BLaER1 (cell line): ENCODE measurements at regions not wholly inside any gene's neighbourhood (a gene's known extent, or its start where the extent isn't known, plus 50 kb on each side); places are given as distances from the start of the nearest gene placed in this dataset.

Experiments
- H3K27ac ChIP-seq: shearing (Covaris generic); formaldehyde crosslinking; 2 replicates; pipeline ENCODE4 v1.8.1; 2022
- H3K27me3 ChIP-seq: shearing (Covaris generic); formaldehyde crosslinking; 2 replicates; pipeline ENCODE4 v1.8.1; 2022
- H3K36me3 ChIP-seq: shearing (Covaris generic); formaldehyde crosslinking; 2 replicates; pipeline ENCODE4 v1.8.1; 2022
- H3K4me1 ChIP-seq: shearing (Covaris generic); formaldehyde crosslinking; 2 replicates; pipeline ENCODE4 v1.8.1; 2022
- H3K4me2 ChIP-seq: shearing (Covaris generic); formaldehyde crosslinking; 2 replicates; pipeline ENCODE4 v1.8.1; 2022
- H3K4me3 ChIP-seq: shearing (Covaris generic); formaldehyde crosslinking; 2 replicates; pipeline ENCODE4 v1.8.1; 2022
- H3K9ac ChIP-seq: shearing (Covaris generic); formaldehyde crosslinking; 2 replicates; pipeline ENCODE4 v1.8.1; 2022
- H3K9me3 ChIP-seq: shearing (Covaris generic); formaldehyde crosslinking; 2 replicates; pipeline ENCODE4 v1.8.1; 2022
- H4K20me1 ChIP-seq: shearing (Covaris generic); formaldehyde crosslinking; 2 replicates; pipeline ENCODE4 v1.8.1; 2022
- Cebpa-rat ChIP-seq: shearing (Covaris generic); IDR thresholded peaks from 2 replicates; pipeline ENCODE4 v1.8.1; 2022

GRCh38 chr1:163672976-163673758, 351.4 kb downstream of the NUF2 start:
- Histone ChIP-seq H3K9ac (no peak overlapping the region), H3K4me2 (no peak overlapping the region), H3K27ac (no peak overlapping the region), H3K27me3 (no peaks in the 10 kb centered on the region), H3K4me3 (no peak overlapping the region), H3K9me3 (no peaks in the 10 kb centered on the region), H3K4me1 (no peaks in the 10 kb centered on the region), H4K20me1 (no peaks in the 10 kb centered on the region), H3K36me3 (no peaks in the 10 kb centered on the region)
- TF ChIP-seq Cebpa-rat, result no peak

GRCh38 chr1:163673759-163674151, 352.0 kb downstream of the NUF2 start:
- Histone ChIP-seq H3K4me2 (no peak overlapping the region), H3K9ac (no peak overlapping the region), H3K36me3 (no peaks in the 10 kb centered on the region), H3K4me1 (no peaks in the 10 kb centered on the region), H4K20me1 (no peaks in the 10 kb centered on the region), H3K9me3 (no peaks in the 10 kb centered on the region), H3K27ac (no peak overlapping the region), H3K4me3 (no peak overlapping the region), H3K27me3 (no peaks in the 10 kb centered on the region)
- TF ChIP-seq Cebpa-rat, result no peak

- Histone ChIP-seq H3K9me3 (no peaks in the 10 kb centered on the region), H3K36me3 (no peaks in the 10 kb centered on the region), H3K4me2 (no peak overlapping the region), H3K27me3 (no peaks in the 10 kb centered on the region), H4K20me1 (no peaks in the 10 kb centered on the region), H3K4me3 (no peak overlapping the region), H3K9ac (no peak overlapping the region), H3K27ac (no peak overlapping the region), H3K4me1 (no peaks in the 10 kb centered on the region)
- no peak for TF ChIP-seq Cebpa-rat
Measured at GRCh38 chr1:163674236-163674635, 352.5 kb downstream of the NUF2 start.

- Histone ChIP-seq H4K20me1 (no peaks in the 10 kb centered on the region), H3K27ac (no peak overlapping the region), H3K9ac (no peak overlapping the region), H3K4me2 (no peak overlapping the region), H3K4me1 (no peaks in the 10 kb centered on the region), H3K27me3 (no peaks in the 10 kb centered on the region), H3K36me3 (no peaks in the 10 kb centered on the region), H3K4me3 (no peak overlapping the region), H3K9me3 (peaks cover 8% of the 10 kb centered on the region)
- no peak for TF ChIP-seq Cebpa-rat
Measured at GRCh38 chr1:163684785-163685184, 363.0 kb downstream of the NUF2 start.

- no peaks in the 10 kb centered on the region for H3K4me1 ChIP-seq
- no peak for TF ChIP-seq Cebpa-rat
- no peak overlapping the region for H3K4me2 ChIP-seq
- no peaks in the 10 kb centered on the region for H4K20me1 ChIP-seq
- no peak overlapping the region for H3K4me3 ChIP-seq
- H3K27me3 ChIP-seq, result no peaks in the 10 kb centered on the region
- no peaks in the 10 kb centered on the region for H3K36me3 ChIP-seq
- no peak overlapping the region for H3K9ac ChIP-seq
- no peak overlapping the region for H3K27ac ChIP-seq
- H3K9me3 ChIP-seq, result no peaks in the 10 kb centered on the region
Measured at GRCh38 chr1:163692266-163692665, 370.5 kb downstream of the NUF2 start.

- no peaks in the 10 kb centered on the region for H3K27me3 ChIP-seq
- H3K27ac ChIP-seq, result no peak overlapping the region
- no peaks in the 10 kb centered on the region for H3K4me1 ChIP-seq
- no peaks in the 10 kb centered on the region for H3K36me3 ChIP-seq
- no peak for TF ChIP-seq Cebpa-rat
- H3K9me3 ChIP-seq, result no peaks in the 10 kb centered on the region
- H4K20me1 ChIP-seq, result no peaks in the 10 kb centered on the region
- H3K4me2 ChIP-seq, result no peak overlapping the region
- H3K9ac ChIP-seq, result no peak overlapping the region
- no peak overlapping the region for H3K4me3 ChIP-seq
Measured at GRCh38 chr1:163697137-163697536, 375.4 kb downstream of the NUF2 start.

- H3K27ac ChIP-seq, result no peak overlapping the region
- no peak for TF ChIP-seq Cebpa-rat
- H4K20me1 ChIP-seq, result no peaks in the 10 kb centered on the region
- no peaks in the 10 kb centered on the region for H3K27me3 ChIP-seq
- no peaks in the 10 kb centered on the region for H3K36me3 ChIP-seq
- no peaks in the 10 kb centered on the region for H3K9me3 ChIP-seq
- H3K4me2 ChIP-seq, result no peak overlapping the region
- H3K9ac ChIP-seq, result no peak overlapping the region
- no peak overlapping the region for H3K4me3 ChIP-seq
- H3K4me1 ChIP-seq, result peaks cover 3% of the 10 kb centered on the region; the same call in 1 of the 2 replicates
Measured at GRCh38 chr1:163701783-163702374, 380.1 kb downstream of the NUF2 start.

- H3K4me3 ChIP-seq, result no peak overlapping the region
- no peaks in the 10 kb centered on the region for H4K20me1 ChIP-seq
- H3K9me3 ChIP-seq, result no peaks in the 10 kb centered on the region
- H3K9ac ChIP-seq, result no peak overlapping the region
- TF ChIP-seq Cebpa-rat, result no peak
- H3K27ac ChIP-seq, result no peak overlapping the region
- peaks cover 6% of the 10 kb centered on the region; the same call in 1 of the 2 replicates for H3K4me1 ChIP-seq
- H3K36me3 ChIP-seq, result no peaks in the 10 kb centered on the region
- H3K27me3 ChIP-seq, result no peaks in the 10 kb centered on the region
- no peak overlapping the region for H3K4me2 ChIP-seq
Measured at GRCh38 chr1:163703794-163704193, 382.0 kb downstream of the NUF2 start.

GRCh38 chr1:163706915-163707314, 385.2 kb downstream of the NUF2 start:
- Histone ChIP-seq H3K4me1 (peaks cover 6% of the 10 kb centered on the region; the same call in 1 of the 2 replicates), H4K20me1 (no peaks in the 10 kb centered on the region), H3K27me3 (no peaks in the 10 kb centered on the region), H3K36me3 (no peaks in the 10 kb centered on the region), H3K4me2 (peak overlapping the region; percentile 7; the same call in 1 of the 2 replicates), H3K4me3 (no peak overlapping the region), H3K9me3 (no peaks in the 10 kb centered on the region), H3K9ac (no peak overlapping the region), H3K27ac (no peak overlapping the region)
- no peak for TF ChIP-seq Cebpa-rat

GRCh38 chr1:163709636-163710035, 387.9 kb downstream of the NUF2 start:
- H3K4me3 ChIP-seq, result no peak overlapping the region
- no peaks in the 10 kb centered on the region for H3K36me3 ChIP-seq
- H3K9me3 ChIP-seq, result no peaks in the 10 kb centered on the region
- TF ChIP-seq Cebpa-rat, result no peak
- H3K27me3 ChIP-seq, result no peaks in the 10 kb centered on the region
- no peak overlapping the region for H3K4me2 ChIP-seq
- H3K9ac ChIP-seq, result no peak overlapping the region
- no peak overlapping the region for H3K27ac ChIP-seq
- H3K4me1 ChIP-seq, result peaks cover 6% of the 10 kb centered on the region; the same call in 1 of the 2 replicates
- no peaks in the 10 kb centered on the region for H4K20me1 ChIP-seq
